Testis (tissue), 2 donors: ENCODE measurements at regions not wholly inside any gene's neighbourhood (a gene's known extent, or its start where the extent isn't known, plus 50 kb on each side); places are given as distances from the start of the nearest gene placed in this dataset.

Experiments used
- DNase-seq: peaks from one replicate; pipeline ENCODE4 v3.0.0-alpha.2; 2019
- H3K27ac ChIP-seq, 2 donors: fragments of 200-600 bp; sonication (generic); one replicate each; pipeline ENCODE4 v1.5.1; 2019
- H3K27me3 ChIP-seq: fragments of 200-600 bp; sonication (generic); one replicate; pipeline ENCODE4 v1.5.1; 2019
- H3K36me3 ChIP-seq: fragments of 200-600 bp; sonication (generic); one replicate; pipeline ENCODE4 v1.5.1; 2017; ENCODE audit warnings: low read depth; ENCODE audit errors: missing control alignments
- H3K4me1 ChIP-seq: fragments of 200-600 bp; sonication (generic); one replicate; pipeline ENCODE4 v1.5.1; 2019
- H3K4me3 ChIP-seq, 2 donors: fragments of 200-600 bp; sonication (generic); one replicate each; pipeline ENCODE4 v1.5.1; 2017 to 2019
- H3K9me3 ChIP-seq: fragments of 200-600 bp; sonication (generic); one replicate; pipeline ENCODE4 v1.5.1; 2017
- CTCF ChIP-seq, 3 experiments: fragments of 450-650 bp in 2 of 3; fragments of 200-600 bp in 1 of 3; sonication (generic) in 1 of 3; IDR thresholded peaks; one replicate each; pipeline ENCODE4 v1.5.1; 2016 to 2019; ENCODE audit warnings: antibody characterized with exemption in 3 of 3, mild to moderate bottlenecking in 2 of 3, moderate library complexity in 1 of 3
- POLR2A ChIP-seq: fragments of 450-650 bp; IDR thresholded peaks from one replicate; pipeline ENCODE4 v1.6.1; 2017; ENCODE audit warnings: antibody characterized with exemption, mild to moderate bottlenecking, moderate library complexity
- WGBS, 2 donors: methylation state at CpG; one replicate each; pipeline ENCODE4 v1.1.5; 2018; 5-methylcytosine and 5-hydroxymethylcytosine counted together
- intact Hi-C: fragments of 100-400 bp; cut with DNase I; formaldehyde crosslinking; loops from one replicate; pipeline ENCODE4 v1.15.1; 2023; ENCODE audit warnings: low total_unique reads

GRCh38 chr2:144048631-144049060 is 471.3 kb downstream of the ZEB2 start:
- Histone ChIP-seq H3K4me1 (no peaks in the 10 kb centered on the region), H3K27me3 (no peaks in the 10 kb centered on the region), H3K27ac (no peak overlapping the region), H3K9me3 (no peaks in the 10 kb centered on the region), H3K4me3 (no peak overlapping the region), H3K36me3 (no peaks in the 10 kb centered on the region)
- intact Hi-C loops: no loop called here
- 84 to 99% methylated on average over 4 of the region's 4 CpGs for WGBS, 2 donors
- TF ChIP-seq CTCF (IDR thresholded peaks at IDR 0.05): no peak
- TF ChIP-seq POLR2A: no peak
- DNase-seq: no peak

GRCh38 chr2:144042751-144043150 is 477.2 kb downstream of the ZEB2 start:
- H3K4me3 ChIP-seq: no peak overlapping the region
- H3K4me1 ChIP-seq: no peaks in the 10 kb centered on the region
- 93 to 96% methylated on average over 2 of the region's 2 CpGs for WGBS, 2 donors
- no peaks in the 10 kb centered on the region for H3K36me3 ChIP-seq
- no peaks in the 10 kb centered on the region for H3K9me3 ChIP-seq
- no peak for TF ChIP-seq POLR2A
- no peak for TF ChIP-seq CTCF (IDR thresholded peaks at IDR 0.05)
- H3K27ac ChIP-seq: no peak overlapping the region
- H3K27me3 ChIP-seq: no peaks in the 10 kb centered on the region
- intact Hi-C loops: no loop called here
- no peak for DNase-seq

GRCh38 chr2:144041612-144042011 is 478.3 kb downstream of the ZEB2 start:
- WGBS, 2 donors: 94 to 100% methylated on average over 1 of the region's 1 CpG

GRCh38 chr2:144040834-144041233 is 479.1 kb downstream of the ZEB2 start:
- Histone ChIP-seq H3K9me3 (no peaks in the 10 kb centered on the region), H3K4me3 (no peak overlapping the region), H3K27me3 (no peaks in the 10 kb centered on the region), H3K27ac (no peak overlapping the region), H3K4me1 (no peaks in the 10 kb centered on the region), H3K36me3 (no peaks in the 10 kb centered on the region)
- no peak for DNase-seq
- intact Hi-C loops: no loop called here
- no peak for TF ChIP-seq POLR2A
- TF ChIP-seq CTCF (IDR thresholded peaks at IDR 0.05): no peak
- 84 to 95% methylated on average over 2 of the region's 2 CpGs for WGBS, 2 donors

More at GRCh38 chr2:144041612-144042011, 478.3 kb downstream of the ZEB2 start:
- intact Hi-C loops: no loop called here
- Histone ChIP-seq H3K9me3 (no peaks in the 10 kb centered on the region), H3K27me3 (no peaks in the 10 kb centered on the region), H3K4me3 (no peak overlapping the region), H3K36me3 (no peaks in the 10 kb centered on the region), H3K4me1 (no peaks in the 10 kb centered on the region), H3K27ac (no peak overlapping the region)
- no peak for DNase-seq
- no peak for TF ChIP-seq POLR2A
- TF ChIP-seq CTCF (IDR thresholded peaks at IDR 0.05): no peak

- H3K27ac ChIP-seq: no peak overlapping the region
- H3K4me3 ChIP-seq: no peak overlapping the region
These were observed 487.4 kb downstream of the ZEB2 start for GRCh38 chr2:144032566-144032965.

More at GRCh38 chr2:144032566-144032965, 487.4 kb downstream of the ZEB2 start:
- no peaks in the 10 kb centered on the region for H3K9me3 ChIP-seq
- H3K4me1 ChIP-seq: no peaks in the 10 kb centered on the region
- H3K36me3 ChIP-seq: no peaks in the 10 kb centered on the region
- no peaks in the 10 kb centered on the region for H3K27me3 ChIP-seq
- TF ChIP-seq CTCF (IDR thresholded peaks at IDR 0.05) (no peak), POLR2A (no peak)
- DNase-seq: no peak
- intact Hi-C loops: no loop called here
